ENCODE measurements at regions not wholly inside any gene's neighbourhood (a gene's known extent, or its start where the extent isn't known, plus 50 kb on each side); places are given as distances from the start of the nearest gene placed in this dataset.

DNA sequence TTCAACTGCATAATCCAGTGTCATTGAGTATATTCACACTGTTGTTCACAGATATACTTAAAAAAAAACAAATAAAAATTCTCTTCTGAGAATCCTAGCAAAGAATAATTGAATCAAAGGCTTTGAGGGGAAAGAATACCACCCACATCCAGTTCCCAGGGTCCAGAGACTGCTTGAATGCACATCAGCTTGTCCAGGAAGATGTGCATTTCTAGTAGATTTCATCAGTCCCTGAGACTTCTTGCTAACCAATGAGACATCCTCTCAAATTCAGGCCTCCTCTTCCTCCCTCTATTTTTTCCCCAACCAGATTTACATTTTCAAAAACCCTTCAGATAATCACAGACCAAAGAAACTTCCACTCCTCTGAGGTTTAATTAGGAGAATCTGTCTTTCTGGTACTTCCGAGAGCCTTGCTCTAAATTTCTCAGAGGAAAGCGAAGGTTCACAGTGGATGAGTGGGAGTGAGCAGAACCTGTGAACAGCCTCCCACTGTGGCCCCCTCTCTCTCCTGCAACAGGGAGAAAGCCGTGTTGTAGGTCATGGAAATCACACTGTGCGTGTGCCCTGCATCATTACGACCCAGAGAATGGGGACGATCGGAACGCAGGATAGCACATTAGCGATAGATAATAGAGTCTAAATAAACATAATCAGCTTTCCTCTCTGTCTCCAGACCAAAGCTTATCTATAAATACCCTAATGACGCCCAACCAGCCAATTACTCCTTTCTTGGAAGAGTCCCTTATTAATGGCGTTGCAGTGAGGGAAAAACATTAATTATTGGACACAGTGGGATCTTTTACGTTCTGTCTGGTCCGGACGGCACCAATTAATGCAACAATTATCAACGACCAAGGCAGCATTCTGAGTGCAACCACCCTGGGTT lies 212.5 kb downstream of the EMX2 start:
- no peak for DNase-seq (ENCODE audit: insufficient read length, low spot score, missing footprints)
- no peaks in the 10 kb centered on the region for H3K27me3 ChIP-seq (ENCODE audit: insufficient read depth, low read length)
- H3K9me3 ChIP-seq (ENCODE audit: low read depth, low read length): no peaks in the 10 kb centered on the region
- no peaks in the 10 kb centered on the region for H3K36me3 ChIP-seq (ENCODE audit: insufficient read depth, low read length)
- H3K4me1 ChIP-seq (ENCODE audit: insufficient read depth, low read length): no peaks in the 10 kb centered on the region
- no peak overlapping the region for H3K4me2 ChIP-seq (ENCODE audit: insufficient read depth, low read length)
- no peak overlapping the region for H3K4me3 ChIP-seq (ENCODE audit: insufficient read depth, low read length)
- H2AFZ ChIP-seq (ENCODE audit: low read length): no peak overlapping the region
- TF ChIP-seq, protein P1, sequence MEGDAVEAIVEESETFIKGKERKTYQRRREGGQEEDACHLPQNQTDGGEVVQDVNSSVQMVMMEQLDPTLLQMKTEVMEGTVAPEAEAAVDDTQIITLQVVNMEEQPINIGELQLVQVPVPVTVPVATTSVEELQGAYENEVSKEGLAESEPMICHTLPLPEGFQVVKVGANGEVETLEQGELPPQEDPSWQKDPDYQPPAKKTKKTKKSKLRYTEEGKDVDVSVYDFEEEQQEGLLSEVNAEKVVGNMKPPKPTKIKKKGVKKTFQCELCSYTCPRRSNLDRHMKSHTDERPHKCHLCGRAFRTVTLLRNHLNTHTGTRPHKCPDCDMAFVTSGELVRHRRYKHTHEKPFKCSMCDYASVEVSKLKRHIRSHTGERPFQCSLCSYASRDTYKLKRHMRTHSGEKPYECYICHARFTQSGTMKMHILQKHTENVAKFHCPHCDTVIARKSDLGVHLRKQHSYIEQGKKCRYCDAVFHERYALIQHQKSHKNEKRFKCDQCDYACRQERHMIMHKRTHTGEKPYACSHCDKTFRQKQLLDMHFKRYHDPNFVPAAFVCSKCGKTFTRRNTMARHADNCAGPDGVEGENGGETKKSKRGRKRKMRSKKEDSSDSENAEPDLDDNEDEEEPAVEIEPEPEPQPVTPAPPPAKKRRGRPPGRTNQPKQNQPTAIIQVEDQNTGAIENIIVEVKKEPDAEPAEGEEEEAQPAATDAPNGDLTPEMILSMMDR (IDR thresholded peaks at IDR 0.05; ENCODE audit: extremely low read depth, low read depth, low read length): no peak
- H4K20me1 ChIP-seq (ENCODE audit: insufficient read depth, low read length): no peaks in the 10 kb centered on the region
- H3K27ac ChIP-seq (ENCODE audit: low read depth, low read length): no peak overlapping the region
- no peaks in the 10 kb centered on the region for H3K79me2 ChIP-seq (ENCODE audit: insufficient read depth, low read length)

GRCh38 chr10:117755659-117756014 lies 213.1 kb downstream of the EMX2 start:
- TF ChIP-seq, protein P1 (IDR thresholded peaks at IDR 0.05; ENCODE audit: extremely low read depth, low read depth, low read length): no peak
- no peak for DNase-seq (ENCODE audit: insufficient read length, low spot score, missing footprints)
- H3K36me3 ChIP-seq (ENCODE audit: insufficient read depth, low read length): no peaks in the 10 kb centered on the region
- H3K4me2 ChIP-seq (ENCODE audit: insufficient read depth, low read length): no peak overlapping the region
- H2AFZ ChIP-seq (ENCODE audit: low read length): no peak overlapping the region
- no peak overlapping the region for H3K27ac ChIP-seq (ENCODE audit: low read depth, low read length)
- H3K27me3 ChIP-seq (ENCODE audit: insufficient read depth, low read length): no peaks in the 10 kb centered on the region
- no peaks in the 10 kb centered on the region for H4K20me1 ChIP-seq (ENCODE audit: insufficient read depth, low read length)
- no peaks in the 10 kb centered on the region for H3K4me1 ChIP-seq (ENCODE audit: insufficient read depth, low read length)
- H3K79me2 ChIP-seq (ENCODE audit: insufficient read depth, low read length): no peaks in the 10 kb centered on the region
- no peaks in the 10 kb centered on the region for H3K9me3 ChIP-seq (ENCODE audit: low read depth, low read length)
- H3K4me3 ChIP-seq (ENCODE audit: insufficient read depth, low read length): no peak overlapping the region

- Histone ChIP-seq H4K20me1 (ENCODE audit: insufficient read depth, low read length) (no peaks in the 10 kb centered on the region), H3K4me1 (ENCODE audit: insufficient read depth, low read length) (no peaks in the 10 kb centered on the region), H2AFZ (ENCODE audit: low read length) (no peak overlapping the region), H3K79me2 (ENCODE audit: insufficient read depth, low read length) (no peaks in the 10 kb centered on the region), H3K4me2 (ENCODE audit: insufficient read depth, low read length) (no peak overlapping the region), H3K27me3 (ENCODE audit: insufficient read depth, low read length) (no peaks in the 10 kb centered on the region), H3K36me3 (ENCODE audit: insufficient read depth, low read length) (no peaks in the 10 kb centered on the region), H3K27ac (ENCODE audit: low read depth, low read length) (no peak overlapping the region), H3K9me3 (ENCODE audit: low read depth, low read length) (no peaks in the 10 kb centered on the region), H3K4me3 (ENCODE audit: insufficient read depth, low read length) (no peak overlapping the region)
- DNase-seq (ENCODE audit: insufficient read length, low spot score, missing footprints): no peak
- TF ChIP-seq, protein P1 (IDR thresholded peaks at IDR 0.05; ENCODE audit: extremely low read depth, low read depth, low read length): no peak
Measured at GRCh38 chr10:117757086-117757720, 214.7 kb downstream of the EMX2 start.

- no peaks in the 10 kb centered on the region for H3K4me1 ChIP-seq (ENCODE audit: insufficient read depth, low read length)
- H2AFZ ChIP-seq (ENCODE audit: low read length): no peak overlapping the region
- TF ChIP-seq, protein P1 (IDR thresholded peaks at IDR 0.05; ENCODE audit: extremely low read depth, low read depth, low read length): no peak
- H3K79me2 ChIP-seq (ENCODE audit: insufficient read depth, low read length): no peaks in the 10 kb centered on the region
- DNase-seq (ENCODE audit: insufficient read length, low spot score, missing footprints): no peak
- H3K27me3 ChIP-seq (ENCODE audit: insufficient read depth, low read length): no peaks in the 10 kb centered on the region
- H3K36me3 ChIP-seq (ENCODE audit: insufficient read depth, low read length): no peaks in the 10 kb centered on the region
- no peak overlapping the region for H3K27ac ChIP-seq (ENCODE audit: low read depth, low read length)
- H3K9me3 ChIP-seq (ENCODE audit: low read depth, low read length): no peaks in the 10 kb centered on the region
- H4K20me1 ChIP-seq (ENCODE audit: insufficient read depth, low read length): no peaks in the 10 kb centered on the region
- H3K4me2 ChIP-seq (ENCODE audit: insufficient read depth, low read length): no peak overlapping the region
- H3K4me3 ChIP-seq (ENCODE audit: insufficient read depth, low read length): no peak overlapping the region
Measured at GRCh38 chr10:117759266-117759665, 216.7 kb downstream of the EMX2 start.

Measured in osteoblast (primary cell).